ENCODE measurements at regions not wholly inside any gene's neighbourhood (a gene's known extent, or its start where the extent isn't known, plus 50 kb on each side); places are given as distances from the start of the nearest gene placed in this dataset.

GRCh38 chr1:218620956-218621355 lies 275.8 kb downstream of the TGFB2 start:
- POLR2A ChIA-PET, result no interaction called here
- CTCF ChIA-PET (ENCODE audit: unreplicated experiment), result no interaction called here
- no peaks in the 10 kb centered on the region for H3K9me3 ChIP-seq (ENCODE audit: low read length)
- no peaks in the 10 kb centered on the region for H3K9me2 ChIP-seq (ENCODE audit: insufficient read depth, low read length)
- H3K79me2 ChIP-seq (ENCODE audit: insufficient read depth, low read depth, low read length), result no peaks in the 10 kb centered on the region
- TF ChIP-seq EZH2phosphoT487 (IDR thresholded peaks at IDR 0.05; ENCODE audit: borderline replicate concordance, low read depth, low read length) (no peak), CTCF (conservative IDR thresholded peaks at IDR 0.05; ENCODE audit: low read length) (no peak)
- no peak overlapping the region for H3K27ac ChIP-seq (ENCODE audit: low read depth, low read length, poor library complexity, severe bottlenecking)
- H3K4me1 ChIP-seq (ENCODE audit: insufficient read depth, low read length, poor library complexity, severe bottlenecking), result no peaks in the 10 kb centered on the region
- intact Hi-C loops (cut with micrococcal nuclease; ENCODE audit: unreplicated experiment), result no loop called here
- no TSS peak for BruUV-seq (replicated peaks)
- H4K20me1 ChIP-seq (ENCODE audit: insufficient read depth, low read length), result no peaks in the 10 kb centered on the region
- H3K4me2 ChIP-seq (ENCODE audit: low read length), result no peak overlapping the region
- H3K4me3 ChIP-seq (ENCODE audit: low read depth, low read length, poor library complexity, severe bottlenecking), result no peak overlapping the region
- no peak for DNase-seq (ENCODE audit: low spot score)
- H2AFZ ChIP-seq (ENCODE audit: low read length), result no peak overlapping the region
- no peaks in the 10 kb centered on the region for H3K36me3 ChIP-seq (ENCODE audit: insufficient read depth, low read length)

- Histone ChIP-seq H3K9me3 (ENCODE audit: low read length) (no peaks in the 10 kb centered on the region), H3K36me3 (ENCODE audit: insufficient read depth, low read length) (no peaks in the 10 kb centered on the region), H3K4me1 (ENCODE audit: insufficient read depth, low read length, poor library complexity, severe bottlenecking) (no peaks in the 10 kb centered on the region), H2AFZ (ENCODE audit: low read length) (no peak overlapping the region), H3K9me2 (ENCODE audit: insufficient read depth, low read length) (no peaks in the 10 kb centered on the region), H3K79me2 (ENCODE audit: insufficient read depth, low read depth, low read length) (no peaks in the 10 kb centered on the region), H3K27ac (ENCODE audit: low read depth, low read length, poor library complexity, severe bottlenecking) (no peak overlapping the region), H4K20me1 (ENCODE audit: insufficient read depth, low read length) (no peaks in the 10 kb centered on the region), H3K4me3 (ENCODE audit: low read depth, low read length, poor library complexity, severe bottlenecking) (no peak overlapping the region), H3K4me2 (ENCODE audit: low read length) (no peak overlapping the region)
- intact Hi-C loops (cut with micrococcal nuclease; ENCODE audit: unreplicated experiment), result no loop called here
- CTCF ChIA-PET (ENCODE audit: unreplicated experiment), result no interaction called here
- no TSS peak for BruUV-seq (replicated peaks)
- POLR2A ChIA-PET, result interaction anchor here (1.2 kb wide), 1 partner anchor 9 kb away, joined by 3 read pairs; no protein-coding TSS in a partner anchor
- no peak for DNase-seq (ENCODE audit: low spot score)
- TF ChIP-seq CTCF (conservative IDR thresholded peaks at IDR 0.05; ENCODE audit: low read length) (no peak), EZH2phosphoT487 (IDR thresholded peaks at IDR 0.05; ENCODE audit: borderline replicate concordance, low read depth, low read length) (no peak)
Measured at GRCh38 chr1:218624052-218624451, 278.9 kb downstream of the TGFB2 start.

- intact Hi-C loops (cut with micrococcal nuclease; ENCODE audit: unreplicated experiment), result no loop called here
- Histone ChIP-seq H3K36me3 (ENCODE audit: insufficient read depth, low read length) (no peaks in the 10 kb centered on the region), H2AFZ (ENCODE audit: low read length) (no peak overlapping the region), H3K4me3 (ENCODE audit: low read depth, low read length, poor library complexity, severe bottlenecking) (no peak overlapping the region), H3K4me1 (ENCODE audit: insufficient read depth, low read length, poor library complexity, severe bottlenecking) (no peaks in the 10 kb centered on the region), H3K9me2 (ENCODE audit: insufficient read depth, low read length) (no peaks in the 10 kb centered on the region), H3K4me2 (ENCODE audit: low read length) (no peak overlapping the region), H4K20me1 (ENCODE audit: insufficient read depth, low read length) (no peaks in the 10 kb centered on the region), H3K79me2 (ENCODE audit: insufficient read depth, low read depth, low read length) (no peaks in the 10 kb centered on the region), H3K27ac (ENCODE audit: low read depth, low read length, poor library complexity, severe bottlenecking) (no peak overlapping the region), H3K9me3 (ENCODE audit: low read length) (no peaks in the 10 kb centered on the region)
- CTCF ChIA-PET (ENCODE audit: unreplicated experiment), result no interaction called here
- no TSS peak for BruUV-seq (replicated peaks)
- no peak for DNase-seq (ENCODE audit: low spot score)
- TF ChIP-seq CTCF (conservative IDR thresholded peaks at IDR 0.05; ENCODE audit: low read length) (no peak), EZH2phosphoT487 (IDR thresholded peaks at IDR 0.05; ENCODE audit: borderline replicate concordance, low read depth, low read length) (no peak)
- POLR2A ChIA-PET, result interaction anchor here (0.6 to 0.8 kb wide), 2 partner anchors 91 to 652 kb away, joined by 4 read pairs; no protein-coding TSS in a partner anchor
Measured at GRCh38 chr1:218625393-218625792, 280.3 kb downstream of the TGFB2 start.

Data from OCI-LY7 (cell line).